D721Med (cell line): ENCODE measurements at regions not wholly inside any gene's neighbourhood (a gene's known extent, or its start where the extent isn't known, plus 50 kb on each side); places are given as distances from the start of the nearest gene placed in this dataset.

Experiments
- DNase-seq: peaks from one replicate; pipeline ENCODE4 v3.0.0; 2011; ENCODE audit warnings: low spot score; ENCODE audit not compliant: insufficient read length
- FAIRE-seq: peaks from 2 replicates; lab custom pipeline; 2011; peaks lifted over from hg19 to GRCh38; lab: Jason Lieb, UNC
- CTCF ChIP-seq: IDR thresholded peaks from 2 replicates; pipeline ENCODE4 v1.5.1; 2012; ENCODE audit warnings: mild to moderate bottlenecking, control low read depth; ENCODE audit not compliant: insufficient read depth; ENCODE audit errors: missing control alignments

GRCh38 chr13:82681535-82681934, 1200.7 kb downstream of the SLITRK1 start:
- TF ChIP-seq CTCF = no peak
- FAIRE-seq = no peak
- DNase-seq = no peak

- no peak for FAIRE-seq
- no peak for TF ChIP-seq CTCF
- no peak for DNase-seq
Observed at GRCh38 chr13:82678052-82678451, 1204.2 kb downstream of the SLITRK1 start.

- FAIRE-seq (no peak), DNase-seq (no peak)
- TF ChIP-seq CTCF = no peak
Observed at GRCh38 chr13:82675024-82675423, 1207.2 kb downstream of the SLITRK1 start.

GRCh38 chr13:82674546-82674945, 1207.7 kb downstream of the SLITRK1 start:
- no peak for FAIRE-seq
- no peak for DNase-seq
- no peak for TF ChIP-seq CTCF

- DNase-seq (no peak), FAIRE-seq (no peak)
- TF ChIP-seq CTCF = no peak
Observed at GRCh38 chr13:82672248-82672647, 1210.0 kb downstream of the SLITRK1 start.

GRCh38 chr13:82664183-82664582, 1218.1 kb downstream of the SLITRK1 start:
- FAIRE-seq = no peak
- no peak for TF ChIP-seq CTCF
- no peak for DNase-seq

GRCh38 chr13:82661126-82661525, 1221.1 kb downstream of the SLITRK1 start:
- DNase-seq (no peak), FAIRE-seq (no peak)
- TF ChIP-seq CTCF = no peak
